Neural cell (in vitro differentiated cells): ENCODE measurements at regions not wholly inside any gene's neighbourhood (a gene's known extent, or its start where the extent isn't known, plus 50 kb on each side); places are given as distances from the start of the nearest gene placed in this dataset.

Source experiments
- EP300 ChIP-seq: fragments of 450-650 bp; conservative IDR thresholded peaks from 2 replicates; pipeline ENCODE4 v1.6.1; 2014; ENCODE audit warnings: antibody characterized with exemption, mild to moderate bottlenecking, moderate library complexity; ENCODE audit not compliant: poor library complexity, severe bottlenecking
- EZH2 ChIP-seq: fragments of 200-600, 300-800 bp; shearing (Covaris generic), sonication (generic); IDR thresholded peaks from 2 replicates; pipeline ENCODE4 v1.6.1; 2014; ENCODE audit warnings: antibody characterized with exemption, low read length, borderline replicate concordance, mild to moderate bottlenecking; ENCODE audit not compliant: insufficient read depth, poor library complexity, severe bottlenecking
- MXI1 ChIP-seq: fragments of 450-650 bp; conservative IDR thresholded peaks from 2 replicates; pipeline ENCODE4 v1.6.1; 2014; ENCODE audit warnings: antibody characterized with exemption, mild to moderate bottlenecking; ENCODE audit not compliant: poor library complexity, severe bottlenecking
- RAD21 ChIP-seq: fragments of 450-650 bp; conservative IDR thresholded peaks from 2 replicates; pipeline ENCODE4 v1.6.1; 2014; ENCODE audit warnings: antibody characterized with exemption, mild to moderate bottlenecking, moderate library complexity
- TAF1 ChIP-seq: IDR thresholded peaks from 2 replicates; pipeline ENCODE4 v1.6.1; 2012; ENCODE audit warnings: low read depth
- TF ChIP-seq, protein P1 (sequence below): fragments of 450-650 bp; IDR thresholded peaks from 2 replicates; pipeline ENCODE4 v1.5.1; 2014; ENCODE audit warnings: antibody characterized with exemption, mild to moderate bottlenecking, moderate library complexity; ENCODE audit not compliant: poor library complexity, severe bottlenecking

DNA sequence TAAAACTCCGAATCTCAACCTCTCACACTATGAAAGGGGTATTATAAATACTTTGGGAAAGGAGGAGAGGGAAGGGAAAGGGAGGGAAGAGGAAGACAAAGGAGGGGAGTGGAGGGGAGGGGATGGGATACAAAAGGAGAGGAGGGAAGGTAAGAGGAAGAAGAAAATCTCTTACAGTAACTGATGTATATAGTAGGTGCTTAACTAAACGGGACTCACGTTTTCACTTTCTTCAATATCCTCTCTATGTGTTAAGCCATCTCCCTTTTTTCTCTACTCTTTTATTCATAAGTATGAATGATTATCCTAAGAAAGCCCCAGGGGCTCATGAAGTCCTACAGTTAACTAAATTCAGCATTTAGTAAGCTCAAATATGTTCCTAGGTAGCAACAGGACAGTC, 729.6 kb upstream of the NR2F2 start:
- TF ChIP-seq, protein P1, sequence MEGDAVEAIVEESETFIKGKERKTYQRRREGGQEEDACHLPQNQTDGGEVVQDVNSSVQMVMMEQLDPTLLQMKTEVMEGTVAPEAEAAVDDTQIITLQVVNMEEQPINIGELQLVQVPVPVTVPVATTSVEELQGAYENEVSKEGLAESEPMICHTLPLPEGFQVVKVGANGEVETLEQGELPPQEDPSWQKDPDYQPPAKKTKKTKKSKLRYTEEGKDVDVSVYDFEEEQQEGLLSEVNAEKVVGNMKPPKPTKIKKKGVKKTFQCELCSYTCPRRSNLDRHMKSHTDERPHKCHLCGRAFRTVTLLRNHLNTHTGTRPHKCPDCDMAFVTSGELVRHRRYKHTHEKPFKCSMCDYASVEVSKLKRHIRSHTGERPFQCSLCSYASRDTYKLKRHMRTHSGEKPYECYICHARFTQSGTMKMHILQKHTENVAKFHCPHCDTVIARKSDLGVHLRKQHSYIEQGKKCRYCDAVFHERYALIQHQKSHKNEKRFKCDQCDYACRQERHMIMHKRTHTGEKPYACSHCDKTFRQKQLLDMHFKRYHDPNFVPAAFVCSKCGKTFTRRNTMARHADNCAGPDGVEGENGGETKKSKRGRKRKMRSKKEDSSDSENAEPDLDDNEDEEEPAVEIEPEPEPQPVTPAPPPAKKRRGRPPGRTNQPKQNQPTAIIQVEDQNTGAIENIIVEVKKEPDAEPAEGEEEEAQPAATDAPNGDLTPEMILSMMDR: no peak
- no peak for TF ChIP-seq EP300
- no peak for TF ChIP-seq MXI1
- no peak for TF ChIP-seq EZH2
- no peak for TF ChIP-seq TAF1
- TF ChIP-seq RAD21: no peak
